Spleen (tissue), 11 donors: ENCODE measurements at regions not wholly inside any gene's neighbourhood (a gene's known extent, or its start where the extent isn't known, plus 50 kb on each side); places are given as distances from the start of the nearest gene placed in this dataset.

Experiments
- DNase-seq: peaks from one replicate; pipeline ENCODE4 v3.0.0-alpha.2; 2020
- H3K27ac ChIP-seq, 8 donors: fragments of 200-600 bp; sonication (generic) in 7 of 8; 1 replicate in 4 of 8; 2 replicates in 4 of 8; pipeline versions ENCODE4 v1.5.0 to v1.8.0; 2016 to 2021; ENCODE audit warnings: inconsistent platforms in 4 of 8, mild to moderate bottlenecking in 4 of 8, moderate library complexity in 1 of 8
- H3K27me3 ChIP-seq, 7 donors: fragments of 200-600 bp; sonication (generic) in 6 of 7; replicated peaks in 1 of 7; 1 replicate in 4 of 7; 2 replicates in 3 of 7; pipeline versions ENCODE4 v1.5.0 to v1.8.0; 2016 to 2021; ENCODE audit warnings: inconsistent platforms in 3 of 7, mild to moderate bottlenecking in 1 of 7
- H3K36me3 ChIP-seq, 6 donors: fragments of 200-600 bp; sonication (generic) in 5 of 6; 1 replicate in 4 of 6; 2 replicates in 2 of 6; pipeline versions ENCODE4 v1.5.0 to v1.8.0; 2016 to 2021; ENCODE audit warnings: inconsistent platforms in 2 of 6
- H3K4me1 ChIP-seq, 6 donors: fragments of 200-600 bp; sonication (generic) in 5 of 6; 1 replicate in 3 of 6; 2 replicates in 3 of 6; pipeline versions ENCODE4 v1.5.0 to v1.8.0; 2016 to 2021; ENCODE audit warnings: inconsistent platforms in 3 of 6
- H3K4me3 ChIP-seq, 8 donors: fragments of 200-600 bp; sonication (generic) in 7 of 8; 1 replicate in 4 of 8; 2 replicates in 4 of 8; pipeline versions ENCODE4 v1.5.0 to v1.8.0; 2016 to 2021; ENCODE audit warnings: inconsistent platforms in 4 of 8, mild to moderate bottlenecking in 4 of 8, moderate library complexity in 2 of 8
- H3K9me3 ChIP-seq, 8 donors: fragments of 200-600 bp; sonication (generic) in 7 of 8; 1 replicate in 4 of 8; 2 replicates in 4 of 8; pipeline versions ENCODE4 v1.5.0 to v1.8.0; 2016 to 2021; ENCODE audit warnings: inconsistent platforms in 4 of 8
- POLR2A ChIP-seq, 3 donors: fragments of 450-650 bp; IDR thresholded peaks; one replicate each; pipeline ENCODE4 v1.5.1; 2017; ENCODE audit warnings: antibody characterized with exemption in 3 of 3, mild to moderate bottlenecking in 1 of 3
- POLR2AphosphoS5 ChIP-seq, 3 donors: sonication (generic); formaldehyde crosslinking; IDR thresholded peaks; one replicate each; pipeline ENCODE4 v1.5.1; 2017; ENCODE audit warnings: antibody characterized with exemption in 3 of 3
- WGBS, 5 donors: extraction: QIAGEN DNeasy Blood & Tissue Kit in 3 of 5; methylation state at CpG; one replicate each; pipeline versions ENCODE4 v1.1.5 to v1.1.7; 2013 to 2018; 5-methylcytosine and 5-hydroxymethylcytosine counted together
- intact Hi-C: fragments of 100-400 bp; cut with DNase I; formaldehyde crosslinking; loops from one replicate; pipeline ENCODE4 v1.15.0; 2023; ENCODE audit warnings: low total_unique reads
- TF ChIP-seq, protein P1 (sequence below), 11 experiments: fragments of 200-600 bp in 7 of 11; fragments of 450-650 bp in 4 of 11; sonication (generic) in 4 of 11; IDR thresholded peaks in 8 of 11; conservative IDR thresholded peaks in 3 of 11; 1 replicate in 7 of 11; 2 replicates in 4 of 11; pipeline versions ENCODE4 v1.4.0 to v1.8.0; 2016 to 2021; ENCODE audit warnings: antibody characterized with exemption in 11 of 11, inconsistent platforms in 4 of 11, mild to moderate bottlenecking in 1 of 11
- donor health status: healthy with polysubstance abuse.
- donor health status: DM: no; HTN: no; CAD: no; lungs with moderate emphysema.
- donor health status: DM: no; HTN: no; CAD: no.
- donor health status: Bipolar disorder and iron deficiency.
- donor health status: healthy.
- donor health status: DM: no; HTN: no; CAD: no.
- donor health status: DM: yes; HTN: yes; CAD: no.

DNA sequence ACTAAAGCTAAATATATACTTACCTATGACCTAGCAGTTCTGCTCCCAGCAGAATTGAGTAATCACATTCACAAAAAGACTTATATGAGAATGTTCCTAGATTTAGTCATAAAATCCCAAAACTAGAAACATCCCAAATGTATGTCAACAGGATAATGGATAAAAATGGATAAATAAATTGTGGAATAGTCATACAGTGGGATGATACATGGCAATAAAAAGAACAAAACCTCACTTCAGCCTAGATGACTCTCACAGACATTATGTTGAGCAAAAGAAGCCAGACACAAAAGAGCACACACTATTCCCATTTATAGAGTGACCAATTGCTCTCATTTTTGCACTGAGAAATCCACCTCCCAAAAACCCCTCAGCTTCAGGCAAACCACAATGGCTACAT, 352.4 kb upstream of the HTR2A start:
- no peaks in the 10 kb centered on the region for H3K4me1 ChIP-seq
- intact Hi-C loops, result no loop called here
- H3K4me3 ChIP-seq, result no peak overlapping the region
- no peaks in the 10 kb centered on the region for H3K9me3 ChIP-seq
- H3K36me3 ChIP-seq, result no peaks in the 10 kb centered on the region
- DNase-seq, result no peak
- no peak overlapping the region for H3K27ac ChIP-seq
- TF ChIP-seq, protein P1, sequence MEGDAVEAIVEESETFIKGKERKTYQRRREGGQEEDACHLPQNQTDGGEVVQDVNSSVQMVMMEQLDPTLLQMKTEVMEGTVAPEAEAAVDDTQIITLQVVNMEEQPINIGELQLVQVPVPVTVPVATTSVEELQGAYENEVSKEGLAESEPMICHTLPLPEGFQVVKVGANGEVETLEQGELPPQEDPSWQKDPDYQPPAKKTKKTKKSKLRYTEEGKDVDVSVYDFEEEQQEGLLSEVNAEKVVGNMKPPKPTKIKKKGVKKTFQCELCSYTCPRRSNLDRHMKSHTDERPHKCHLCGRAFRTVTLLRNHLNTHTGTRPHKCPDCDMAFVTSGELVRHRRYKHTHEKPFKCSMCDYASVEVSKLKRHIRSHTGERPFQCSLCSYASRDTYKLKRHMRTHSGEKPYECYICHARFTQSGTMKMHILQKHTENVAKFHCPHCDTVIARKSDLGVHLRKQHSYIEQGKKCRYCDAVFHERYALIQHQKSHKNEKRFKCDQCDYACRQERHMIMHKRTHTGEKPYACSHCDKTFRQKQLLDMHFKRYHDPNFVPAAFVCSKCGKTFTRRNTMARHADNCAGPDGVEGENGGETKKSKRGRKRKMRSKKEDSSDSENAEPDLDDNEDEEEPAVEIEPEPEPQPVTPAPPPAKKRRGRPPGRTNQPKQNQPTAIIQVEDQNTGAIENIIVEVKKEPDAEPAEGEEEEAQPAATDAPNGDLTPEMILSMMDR (IDR thresholded peaks at IDR 0.05 in 8 of 11, conservative IDR thresholded peaks at IDR 0.05 in 3 of 11), result no peak
- no peak for TF ChIP-seq POLR2A (IDR thresholded peaks at IDR 0.05)
- no peak for TF ChIP-seq POLR2AphosphoS5 (IDR thresholded peaks at IDR 0.05)
- H3K27me3 ChIP-seq, result no peaks in the 10 kb centered on the region

DNA sequence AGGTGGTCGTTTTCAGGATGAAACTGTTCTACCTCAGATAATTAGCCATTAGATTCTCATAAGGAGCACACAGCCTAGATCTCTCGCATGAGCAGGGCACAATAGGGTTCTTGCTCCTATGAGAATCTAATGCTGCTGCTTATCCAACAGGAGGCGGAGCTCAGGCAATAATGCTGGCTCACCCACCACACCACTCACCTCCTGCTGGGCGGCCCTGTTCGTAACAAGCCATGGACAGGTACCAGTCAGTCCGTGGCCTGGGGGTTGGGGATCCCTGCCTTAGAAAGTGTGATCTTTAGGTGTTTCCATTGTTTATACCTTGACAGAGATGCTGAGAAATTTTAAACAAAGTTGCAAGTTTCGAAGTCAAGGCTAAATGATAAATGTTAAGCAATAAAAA, 344.6 kb upstream of the HTR2A start:
- Histone ChIP-seq H3K9me3 (no peaks in the 10 kb centered on the region), H3K4me1 (no peaks in the 10 kb centered on the region), H3K27me3 (no peaks in the 10 kb centered on the region), H3K4me3 (no peak overlapping the region), H3K27ac (no peak overlapping the region), H3K36me3 (no peaks in the 10 kb centered on the region)
- no peak for DNase-seq
- intact Hi-C loops, result no loop called here
- TF ChIP-seq POLR2AphosphoS5 (IDR thresholded peaks at IDR 0.05) (no peak), POLR2A (IDR thresholded peaks at IDR 0.05) (no peak)
- TF ChIP-seq, protein P1 (IDR thresholded peaks at IDR 0.05 in 8 of 11, conservative IDR thresholded peaks at IDR 0.05 in 3 of 11), result no peak
- 83 to 91% (median 87%) methylated on average over 7 of the region's 7 CpGs for WGBS, 5 donors

DNA sequence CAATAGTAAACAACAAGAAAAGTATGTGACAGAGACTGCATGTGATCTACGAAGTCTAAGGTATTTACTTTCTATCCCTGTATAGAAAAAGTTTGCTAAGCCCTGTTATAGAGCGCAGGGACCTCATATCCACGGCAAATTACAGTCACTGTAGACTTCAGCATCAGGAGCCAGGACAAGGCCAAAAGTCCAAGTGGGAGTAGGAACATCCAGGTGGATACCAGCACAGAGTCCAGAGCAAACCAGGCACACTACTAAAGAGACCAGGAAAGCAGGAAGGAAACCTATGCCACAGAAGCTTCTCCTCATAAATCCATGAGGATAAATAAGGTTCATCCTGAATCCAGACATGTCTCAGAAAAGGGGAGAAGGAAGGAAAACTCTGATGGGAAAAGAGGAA, 342.2 kb upstream of the HTR2A start:
- no peak for DNase-seq
- no peaks in the 10 kb centered on the region for H3K4me1 ChIP-seq
- TF ChIP-seq POLR2AphosphoS5 (IDR thresholded peaks at IDR 0.05) (no peak), POLR2A (IDR thresholded peaks at IDR 0.05) (no peak)
- TF ChIP-seq, protein P1 (IDR thresholded peaks at IDR 0.05 in 8 of 11, conservative IDR thresholded peaks at IDR 0.05 in 3 of 11), result no peak
- no peak overlapping the region for H3K27ac ChIP-seq
- H3K9me3 ChIP-seq, result no peaks in the 10 kb centered on the region
- H3K27me3 ChIP-seq, result no peaks in the 10 kb centered on the region
- H3K36me3 ChIP-seq, result no peaks in the 10 kb centered on the region
- no peak overlapping the region for H3K4me3 ChIP-seq
- intact Hi-C loops, result no loop called here
- WGBS, 5 donors, result 70 to 94% (median 80%) methylated on average over 3 of the region's 3 CpGs

DNA sequence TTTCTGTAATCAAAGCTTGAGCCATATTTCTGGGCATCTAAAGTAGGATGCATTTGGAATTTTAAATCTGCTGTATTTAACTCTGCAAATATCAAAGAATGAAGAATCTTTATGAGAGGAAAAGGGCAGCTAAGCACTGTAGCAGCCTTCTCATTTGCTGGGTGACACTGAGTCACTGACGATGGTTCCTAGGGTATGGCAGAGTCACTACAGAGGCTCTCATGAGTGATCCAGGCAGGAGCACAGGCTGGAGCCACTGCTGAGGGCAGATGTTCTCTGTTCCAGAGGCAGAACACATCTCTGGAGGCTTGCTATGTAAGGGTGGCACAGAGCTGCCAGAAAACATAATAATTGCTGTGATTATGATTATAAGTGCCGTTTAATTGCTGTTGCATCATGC, 340.7 kb upstream of the HTR2A start:
- no peak for TF ChIP-seq POLR2AphosphoS5 (IDR thresholded peaks at IDR 0.05)
- no peak for TF ChIP-seq POLR2A (IDR thresholded peaks at IDR 0.05)
- TF ChIP-seq, protein P1 (IDR thresholded peaks at IDR 0.05 in 8 of 11, conservative IDR thresholded peaks at IDR 0.05 in 3 of 11), result no peak
- Histone ChIP-seq H3K9me3 (no peaks in the 10 kb centered on the region), H3K27ac (no peak overlapping the region), H3K27me3 (no peaks in the 10 kb centered on the region), H3K36me3 (no peaks in the 10 kb centered on the region), H3K4me1 (no peaks in the 10 kb centered on the region), H3K4me3 (no peak overlapping the region)
- no peak for DNase-seq
- intact Hi-C loops, result no loop called here
- WGBS, 5 donors, result 75 to 82% (median 79%) methylated on average over 2 of the region's 2 CpGs
